Stimulated activated naive CD8-positive, alpha-beta T cell treated with anti-CD3 and anti-CD28 coated beads, Interleukin-15, amount 100 ng/mL, for 72 hours (primary cell): ENCODE measurements at regions not wholly inside any gene's neighbourhood (a gene's known extent, or its start where the extent isn't known, plus 50 kb on each side); places are given as distances from the start of the nearest gene placed in this dataset.

ENCODE experiments used
- ATAC-seq: fragments of 150-1000 bp; cut with Tn5 transposase; 2 replicates; pipeline ENCODE4 v1.10.0; 2021; ENCODE audit warnings: mild to moderate bottlenecking, moderate library complexity
- DNase-seq, 2 donors: peaks; one replicate each; pipeline ENCODE4 v3.0.0; 2021 to 2022
- H3K27ac Mint-ChIP-seq, 2 donors: one replicate each; pipeline ENCODE4 v1.8.0; 2022; ENCODE audit warnings: mild to moderate bottlenecking in 2 of 2, mixed read lengths in 2 of 2, moderate library complexity in 2 of 2
- H3K27me3 Mint-ChIP-seq: one replicate; pipeline ENCODE4 v1.8.0; 2022; ENCODE audit warnings: mixed read lengths
- H3K4me1 Mint-ChIP-seq: one replicate; pipeline ENCODE4 v1.8.0; 2022; ENCODE audit warnings: mild to moderate bottlenecking, mixed read lengths
- H3K4me3 Mint-ChIP-seq, 2 donors: one replicate each; pipeline ENCODE4 v1.8.0; 2022; ENCODE audit warnings: mild to moderate bottlenecking in 2 of 2, mixed read lengths in 2 of 2, moderate library complexity in 1 of 2
- H3K9me3 Mint-ChIP-seq, 2 donors: one replicate each; pipeline ENCODE4 v1.8.0; 2022; ENCODE audit warnings: mixed read lengths in 2 of 2

DNA sequence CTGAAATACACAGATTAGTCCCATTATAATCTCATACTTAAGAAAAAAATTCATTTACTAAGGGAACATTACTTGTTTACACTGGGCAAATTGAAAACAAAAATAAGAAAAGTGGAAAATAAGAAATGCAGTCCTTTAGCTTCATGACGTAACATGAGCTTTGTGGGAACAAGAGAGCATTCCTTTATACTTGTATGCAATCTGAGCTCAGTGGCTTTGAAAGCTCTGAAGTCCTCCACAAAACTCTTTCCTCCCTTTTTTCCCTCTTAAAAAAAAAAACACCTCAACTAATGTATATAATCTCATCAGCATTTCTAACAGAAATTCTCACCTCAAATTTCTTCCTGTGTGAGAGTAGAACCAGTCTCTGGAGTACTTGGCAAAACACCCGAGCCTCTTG is 76.9 kb upstream of the OTX2 start:
- peaks cover 34% of the 10 kb centered on the region for H3K27me3 Mint-ChIP-seq
- H3K4me1 Mint-ChIP-seq = no peaks in the 10 kb centered on the region
- no peaks in the 10 kb centered on the region for H3K9me3 Mint-ChIP-seq
- DNase-seq (no peak), ATAC-seq (no peak)
- no peak overlapping the region for H3K27ac Mint-ChIP-seq
- H3K4me3 Mint-ChIP-seq = no peak overlapping the region

DNA sequence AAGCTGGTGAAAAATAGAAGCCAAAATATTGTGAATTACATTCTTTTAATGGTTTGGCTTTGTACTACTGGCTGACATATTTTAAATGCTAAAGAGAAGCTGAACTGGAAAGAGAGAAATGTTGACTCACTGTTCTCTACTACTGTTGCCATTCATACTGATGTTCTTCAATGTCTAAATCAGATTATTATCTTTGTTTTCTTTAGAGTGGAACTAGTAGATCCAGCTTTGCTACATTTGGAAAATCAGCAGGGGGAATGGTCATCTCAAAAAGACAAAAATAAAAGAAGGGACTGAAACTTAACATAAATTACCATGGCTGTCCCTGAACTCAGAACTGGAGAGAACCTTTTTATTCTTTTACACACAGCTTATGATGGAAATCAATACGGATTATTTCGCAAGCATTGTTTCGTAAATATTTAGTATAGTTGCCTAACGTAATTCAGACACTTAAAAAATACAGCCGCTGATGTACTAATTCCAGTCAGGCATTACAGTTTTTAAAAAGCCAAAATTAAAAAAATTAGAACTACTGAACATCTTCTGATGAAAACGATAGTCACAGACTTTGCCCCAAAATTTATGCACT is 76.3 kb upstream of the OTX2 start:
- H3K27me3 Mint-ChIP-seq = peaks cover 34% of the 10 kb centered on the region
- H3K4me3 Mint-ChIP-seq = no peak overlapping the region
- no peaks in the 10 kb centered on the region for H3K4me1 Mint-ChIP-seq
- ATAC-seq = no peak
- no peak overlapping the region for H3K27ac Mint-ChIP-seq
- no peaks in the 10 kb centered on the region for H3K9me3 Mint-ChIP-seq
- DNase-seq = no peak

DNA sequence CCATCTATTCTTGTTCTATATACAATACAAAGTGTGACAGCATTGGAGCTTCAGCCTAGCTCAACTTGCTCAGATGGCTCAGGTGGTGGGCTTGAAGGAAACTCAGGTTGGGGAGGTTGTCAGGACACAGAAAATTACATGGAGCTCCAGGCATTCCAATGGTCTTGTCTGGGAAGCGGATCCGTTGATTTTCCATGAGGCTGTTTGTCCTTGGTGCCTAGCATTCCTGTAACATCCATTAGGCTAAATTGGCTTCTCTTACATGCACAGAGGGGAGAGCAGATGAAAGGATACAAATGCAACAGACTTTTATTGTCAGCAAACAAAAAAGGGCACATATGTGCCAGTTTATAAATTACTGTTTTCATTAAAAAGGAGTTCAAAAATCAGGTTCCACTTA is 75.5 kb upstream of the OTX2 start:
- Mint-ChIP-seq H3K4me1 (no peaks in the 10 kb centered on the region), H3K9me3 (no peaks in the 10 kb centered on the region), H3K4me3 (no peak overlapping the region), H3K27me3 (peaks cover 39% of the 10 kb centered on the region), H3K27ac (no peak overlapping the region)
- no peak for ATAC-seq
- no peak for DNase-seq

DNA sequence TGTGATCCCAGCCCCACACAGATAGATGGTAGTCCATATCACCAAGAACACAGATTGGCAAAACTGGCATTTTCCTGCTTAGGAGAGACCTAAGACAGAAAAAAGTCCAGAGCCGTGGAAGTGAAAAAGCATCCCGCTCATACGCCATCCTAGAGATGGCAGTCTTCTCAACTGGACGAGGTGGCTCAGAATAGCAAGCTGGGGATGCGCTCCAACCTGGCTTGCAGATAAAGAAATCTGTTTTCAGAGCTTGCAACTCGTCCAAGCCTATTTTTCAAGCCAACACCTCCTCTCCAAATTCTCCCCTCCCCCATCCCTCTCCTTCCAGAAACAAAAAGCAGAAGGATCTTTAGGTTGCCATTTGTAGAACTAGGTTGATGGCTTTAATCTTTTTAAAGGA is 74.3 kb upstream of the OTX2 start:
- H3K4me3 Mint-ChIP-seq = no peak overlapping the region
- peaks cover 47% of the 10 kb centered on the region for H3K27me3 Mint-ChIP-seq
- H3K27ac Mint-ChIP-seq = no peak overlapping the region
- no peaks in the 10 kb centered on the region for H3K9me3 Mint-ChIP-seq
- no peak for ATAC-seq
- no peaks in the 10 kb centered on the region for H3K4me1 Mint-ChIP-seq
- DNase-seq = no peak

DNA sequence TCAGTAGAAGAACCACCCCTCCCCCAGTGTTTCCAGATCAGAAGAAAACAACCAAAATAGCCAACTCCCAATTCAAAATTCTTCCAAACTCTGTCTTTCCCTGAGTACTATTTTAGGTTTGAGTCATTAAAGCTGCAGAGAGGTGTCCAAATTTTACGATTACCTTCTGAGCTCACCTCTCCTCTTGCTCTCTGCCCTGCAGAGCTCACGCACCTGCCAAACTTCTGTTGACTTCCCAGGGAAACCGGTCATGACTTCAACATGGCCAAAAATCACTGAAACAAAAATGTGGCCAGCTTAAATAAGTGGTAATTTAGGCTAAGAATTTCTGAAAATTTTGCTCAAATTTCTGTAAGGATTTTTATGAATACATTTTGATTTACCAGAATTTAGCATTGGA is 70.9 kb upstream of the OTX2 start:
- H3K27ac Mint-ChIP-seq = no peak overlapping the region
- H3K9me3 Mint-ChIP-seq = no peaks in the 10 kb centered on the region
- DNase-seq (no peak), ATAC-seq (no peak)
- H3K27me3 Mint-ChIP-seq = peaks cover 37% of the 10 kb centered on the region
- no peak overlapping the region for H3K4me3 Mint-ChIP-seq
- no peaks in the 10 kb centered on the region for H3K4me1 Mint-ChIP-seq

DNA sequence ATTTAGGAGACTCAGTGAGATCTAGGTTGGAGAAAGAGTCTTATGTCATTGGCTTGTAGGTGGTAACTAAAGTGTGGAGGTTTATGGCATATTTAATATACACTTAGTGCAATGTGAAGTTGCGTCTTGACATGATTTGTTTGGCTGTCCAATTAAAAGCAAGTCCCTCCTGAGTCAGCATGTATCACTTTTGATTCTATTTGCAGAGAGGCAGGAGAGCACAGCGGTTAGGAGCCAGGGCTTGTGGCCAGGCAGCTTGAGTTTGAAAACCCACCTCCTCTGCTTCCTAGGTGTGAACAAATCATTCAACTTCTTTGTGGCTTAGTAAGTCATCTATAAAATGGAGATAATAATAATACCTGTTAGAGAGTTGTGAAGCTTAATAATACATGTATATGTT is 68.5 kb upstream of the OTX2 start:
- ATAC-seq = no peak
- Mint-ChIP-seq H3K4me1 (no peaks in the 10 kb centered on the region), H3K4me3 (no peak overlapping the region), H3K27me3 (peaks cover 37% of the 10 kb centered on the region), H3K9me3 (no peaks in the 10 kb centered on the region), H3K27ac (no peak overlapping the region)
- DNase-seq = no peak

DNA sequence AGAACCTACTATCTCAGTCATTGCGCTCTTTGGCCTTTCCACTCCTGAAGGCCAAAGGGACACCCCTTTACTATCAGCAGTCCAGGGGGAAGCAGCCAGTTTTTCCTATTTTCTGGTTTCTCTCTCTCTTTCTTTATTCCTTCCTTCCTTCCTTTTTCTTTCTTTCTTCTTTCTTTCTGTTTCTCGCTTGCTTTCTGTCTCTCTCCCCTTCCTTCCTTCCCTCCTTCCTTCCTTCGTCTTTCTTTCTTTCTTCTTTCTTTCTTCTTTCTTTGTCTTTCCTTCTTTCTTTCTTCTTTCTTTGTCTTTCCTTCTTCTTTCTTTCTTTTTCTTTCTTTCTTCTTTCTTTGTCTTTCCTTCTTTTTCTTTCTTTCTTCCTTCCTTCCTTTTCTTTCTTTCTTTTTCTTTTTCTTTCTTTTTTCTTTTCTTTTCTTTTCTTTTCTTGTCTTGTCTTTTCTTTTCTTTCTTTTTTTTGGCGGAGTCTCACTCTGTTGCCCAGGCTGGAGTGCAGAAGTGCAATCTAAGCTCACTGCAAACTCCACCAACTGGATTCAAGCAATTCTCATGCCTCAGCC is 64.9 kb upstream of the OTX2 start:
- no peaks in the 10 kb centered on the region for H3K4me1 Mint-ChIP-seq
- DNase-seq = no peak
- no peak overlapping the region for H3K27ac Mint-ChIP-seq
- no peak overlapping the region for H3K4me3 Mint-ChIP-seq
- peaks cover 28% of the 10 kb centered on the region for H3K27me3 Mint-ChIP-seq
- H3K9me3 Mint-ChIP-seq = no peaks in the 10 kb centered on the region
- ATAC-seq = no peak

DNA sequence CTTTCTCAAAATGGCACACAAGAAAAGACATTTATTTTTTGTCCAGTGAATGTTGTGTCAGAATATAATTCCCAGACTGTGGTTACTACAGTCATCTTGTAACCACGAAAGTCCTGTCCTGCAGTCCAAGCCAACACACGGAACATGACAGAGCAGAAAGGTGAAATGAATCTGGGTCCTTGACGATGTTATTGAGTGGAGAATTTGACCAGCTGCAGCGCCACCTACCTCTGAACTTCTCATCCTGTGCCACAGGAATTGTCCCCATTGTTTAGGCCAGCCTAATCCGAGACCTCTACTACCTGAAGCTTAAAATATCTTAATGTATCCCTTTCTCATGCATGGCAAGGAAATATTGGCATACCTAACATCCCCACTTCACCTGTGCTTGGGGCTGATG is 64.1 kb upstream of the OTX2 start:
- H3K9me3 Mint-ChIP-seq = no peaks in the 10 kb centered on the region
- H3K27ac Mint-ChIP-seq = no peak overlapping the region
- H3K4me3 Mint-ChIP-seq = no peak overlapping the region
- H3K27me3 Mint-ChIP-seq = peaks cover 30% of the 10 kb centered on the region
- H3K4me1 Mint-ChIP-seq = no peaks in the 10 kb centered on the region
- no peak for ATAC-seq
- no peak for DNase-seq

DNA sequence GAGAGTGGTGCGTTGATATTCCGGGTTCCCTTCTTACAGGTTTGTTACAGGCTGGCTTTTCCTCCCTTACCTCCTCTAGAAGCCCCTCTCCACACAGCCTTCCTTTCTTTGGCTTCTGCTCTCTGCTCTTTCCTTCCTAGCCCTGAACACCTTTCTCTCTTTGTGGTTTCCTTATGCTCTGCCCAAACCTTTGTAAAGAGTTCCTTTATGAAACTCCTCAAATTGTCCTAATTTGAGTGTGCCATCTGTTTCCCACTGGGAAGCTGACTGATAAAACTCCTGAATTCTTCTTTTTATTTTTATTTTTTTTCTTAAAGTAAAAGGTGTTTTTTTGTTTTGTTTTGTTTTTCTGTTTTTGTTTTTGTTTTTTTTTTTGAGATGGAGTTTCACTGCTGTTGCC is 60.1 kb upstream of the OTX2 start:
- H3K9me3 Mint-ChIP-seq = no peaks in the 10 kb centered on the region
- H3K4me3 Mint-ChIP-seq = no peak overlapping the region
- H3K27me3 Mint-ChIP-seq = peaks cover 24% of the 10 kb centered on the region
- no peak for ATAC-seq
- H3K27ac Mint-ChIP-seq = no peak overlapping the region
- no peaks in the 10 kb centered on the region for H3K4me1 Mint-ChIP-seq
- DNase-seq = no peak

DNA sequence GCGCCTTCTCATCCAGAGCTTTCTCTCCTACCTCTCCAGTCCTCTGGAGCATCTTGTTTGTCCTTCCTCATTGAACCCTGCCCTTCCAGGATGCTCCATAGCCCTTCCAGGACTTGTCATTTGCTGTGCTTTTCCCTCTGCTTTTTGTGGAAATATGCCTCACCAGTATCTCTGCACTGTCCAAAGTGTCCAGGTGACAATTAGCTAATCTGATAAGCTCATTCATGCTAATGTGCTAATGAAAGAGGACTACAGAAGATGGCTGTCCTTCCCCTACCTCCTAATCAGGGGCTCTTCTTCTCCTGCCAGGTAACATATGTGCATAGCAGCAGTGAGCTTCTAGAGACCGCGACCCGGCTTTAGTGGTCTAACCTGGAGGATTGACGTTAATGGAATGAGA is 58.4 kb upstream of the OTX2 start:
- DNase-seq (no peak), ATAC-seq (no peak)
- H3K9me3 Mint-ChIP-seq = no peaks in the 10 kb centered on the region
- H3K27ac Mint-ChIP-seq = no peak overlapping the region
- no peaks in the 10 kb centered on the region for H3K4me1 Mint-ChIP-seq
- no peak overlapping the region for H3K4me3 Mint-ChIP-seq
- H3K27me3 Mint-ChIP-seq = peaks cover 19% of the 10 kb centered on the region

DNA sequence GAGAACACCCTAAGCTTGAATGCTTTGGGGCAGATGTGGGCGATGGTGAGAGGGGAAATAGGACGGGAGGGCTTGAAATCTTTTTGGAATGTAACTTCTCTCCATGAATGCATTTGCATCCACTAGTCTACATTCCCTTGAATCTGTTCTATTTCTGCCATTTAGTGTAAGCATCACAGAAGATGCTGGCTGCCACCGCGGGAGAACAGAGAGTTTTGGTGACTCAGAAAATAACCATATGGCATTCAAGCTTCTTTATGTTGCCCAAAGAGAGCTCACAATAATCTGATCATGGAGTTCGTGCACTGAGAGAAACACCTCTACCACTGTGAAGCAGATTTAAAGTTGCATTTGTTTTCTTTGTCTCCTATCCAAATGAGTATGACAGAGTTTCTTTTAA is 52.6 kb upstream of the OTX2 start:
- no peaks in the 10 kb centered on the region for H3K9me3 Mint-ChIP-seq
- H3K4me3 Mint-ChIP-seq = no peak overlapping the region
- H3K4me1 Mint-ChIP-seq = no peaks in the 10 kb centered on the region
- DNase-seq = no peak
- no peak for ATAC-seq
- H3K27ac Mint-ChIP-seq = no peak overlapping the region
- peaks cover 21% of the 10 kb centered on the region for H3K27me3 Mint-ChIP-seq

DNA sequence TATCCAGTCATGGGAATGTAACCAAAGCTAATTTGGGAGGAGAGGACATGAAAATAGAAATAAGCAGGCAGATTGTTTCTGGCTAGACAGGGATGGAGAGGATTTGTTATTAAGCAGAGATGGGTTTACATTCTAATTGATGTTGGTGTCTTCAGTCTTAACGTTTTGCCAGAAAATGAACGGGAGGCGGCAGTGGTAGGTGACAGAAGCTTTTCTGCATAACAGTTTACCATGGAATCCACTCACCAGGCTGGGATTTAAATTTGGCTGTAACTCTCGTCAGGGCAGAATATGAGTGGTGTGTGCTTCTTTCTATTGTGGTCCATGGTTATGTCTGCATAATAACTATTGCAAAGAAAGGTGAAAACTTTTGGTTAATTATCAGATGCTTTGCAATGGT is 50.2 kb upstream of the OTX2 start:
- DNase-seq = no peak
- H3K4me3 Mint-ChIP-seq = no peak overlapping the region
- no peak overlapping the region for H3K27ac Mint-ChIP-seq
- ATAC-seq = no peak
- no peaks in the 10 kb centered on the region for H3K4me1 Mint-ChIP-seq
- H3K9me3 Mint-ChIP-seq = no peaks in the 10 kb centered on the region
- peaks cover 44% of the 10 kb centered on the region for H3K27me3 Mint-ChIP-seq
